Uterus (tissue), 3 donors: ENCODE measurements at regions not wholly inside any gene's neighbourhood (a gene's known extent, or its start where the extent isn't known, plus 50 kb on each side); places are given as distances from the start of the nearest gene placed in this dataset.

Source experiments
- DNase-seq, 2 donors: peaks; one replicate each; pipeline ENCODE4 v3.0.0-alpha.2; 2019 to 2020
- H3K27ac ChIP-seq, 2 donors: fragments of 200-600 bp; sonication (generic); 1 replicate in 1 of 2; 2 replicates in 1 of 2; pipeline ENCODE4 v1.5.1; 2016 to 2018
- H3K27me3 ChIP-seq, 2 donors: fragments of 200-600 bp; sonication (generic); one replicate each; pipeline ENCODE4 v1.5.1; 2018 to 2019; ENCODE audit warnings: control low read depth in 1 of 2
- H3K36me3 ChIP-seq, 2 donors: fragments of 200-600 bp; sonication (generic); one replicate each; pipeline ENCODE4 v1.5.1; 2019; ENCODE audit warnings: control low read depth in 1 of 2
- H3K4me1 ChIP-seq, 2 donors: fragments of 200-600 bp; sonication (generic); one replicate each; pipeline ENCODE4 v1.5.1; 2018 to 2019; ENCODE audit warnings: control low read depth in 1 of 2
- H3K4me3 ChIP-seq, 2 donors: fragments of 200-600 bp; sonication (generic); 1 replicate in 1 of 2; 2 replicates in 1 of 2; pipeline ENCODE4 v1.5.1; 2018 to 2019; ENCODE audit warnings: mild to moderate bottlenecking in 1 of 2
- H3K9me3 ChIP-seq, 2 donors: fragments of 200-600 bp; sonication (generic); one replicate each; pipeline ENCODE4 v1.5.1; 2019; ENCODE audit warnings: control low read depth in 1 of 2
- CTCF ChIP-seq, 4 experiments: fragments of 200-600 bp in 2 of 4; fragments of 450-650 bp in 2 of 4; sonication (generic) in 2 of 4; IDR thresholded peaks; one replicate each; pipeline ENCODE4 v1.5.1; 2016 to 2019; ENCODE audit warnings: antibody characterized with exemption in 4 of 4, mild to moderate bottlenecking in 2 of 4, moderate library complexity in 1 of 4
- POLR2A ChIP-seq, 2 donors: fragments of 450-650 bp; IDR thresholded peaks; one replicate each; pipeline ENCODE4 v1.6.1; 2016; ENCODE audit warnings: antibody characterized with exemption in 2 of 2, mild to moderate bottlenecking in 1 of 2, moderate library complexity in 1 of 2
- intact Hi-C: fragments of 100-400 bp; cut with DNase I; formaldehyde crosslinking; loops from one replicate; pipeline ENCODE4 v1.15.1; 2023; ENCODE audit warnings: low total_unique reads
- donor health status: DM: yes; HTN: yes; CAD: no.

DNA sequence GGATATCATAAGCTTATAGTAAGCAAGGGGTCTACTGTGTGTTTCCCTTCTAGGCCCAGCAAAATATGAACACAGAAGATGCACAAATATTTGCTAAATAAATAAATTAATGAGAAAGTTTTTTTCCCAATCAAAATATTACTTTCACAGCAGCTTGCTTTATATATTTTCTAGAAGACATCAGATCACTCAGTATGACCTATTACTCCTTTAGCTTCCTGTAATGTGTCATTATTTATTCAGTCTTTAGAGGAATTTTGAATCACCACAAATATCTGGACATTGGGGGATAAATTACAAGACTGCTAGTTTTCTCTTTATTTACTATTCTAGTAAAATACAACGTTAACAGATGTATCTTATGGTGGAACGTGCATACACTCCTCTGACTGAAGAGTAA is 765.8 kb upstream of the POM121L12 start:
- no peak overlapping the region for H3K27ac ChIP-seq
- H3K4me3 ChIP-seq = no peak overlapping the region
- H3K27me3 ChIP-seq = no peaks in the 10 kb centered on the region
- TF ChIP-seq POLR2A (IDR thresholded peaks at IDR 0.05) (no peak), CTCF (IDR thresholded peaks at IDR 0.05) (no peak)
- intact Hi-C loops = no loop called here
- no peaks in the 10 kb centered on the region for H3K4me1 ChIP-seq
- no peak for DNase-seq
- H3K36me3 ChIP-seq = no peaks in the 10 kb centered on the region
- no peaks in the 10 kb centered on the region for H3K9me3 ChIP-seq

- TF ChIP-seq POLR2A (IDR thresholded peaks at IDR 0.05) = no peak
- TF ChIP-seq CTCF (IDR thresholded peaks at IDR 0.05) = no peak
- Histone ChIP-seq H3K27ac (no peak overlapping the region), H3K36me3 (no peaks in the 10 kb centered on the region), H3K4me3 (no peak overlapping the region), H3K4me1 (no peaks in the 10 kb centered on the region), H3K9me3 (no peaks in the 10 kb centered on the region), H3K27me3 (no peaks in the 10 kb centered on the region)
- intact Hi-C loops = no loop called here
- no peak for DNase-seq
Measured at GRCh38 chr7:52261057-52261456, 774.4 kb upstream of the POM121L12 start.

DNA sequence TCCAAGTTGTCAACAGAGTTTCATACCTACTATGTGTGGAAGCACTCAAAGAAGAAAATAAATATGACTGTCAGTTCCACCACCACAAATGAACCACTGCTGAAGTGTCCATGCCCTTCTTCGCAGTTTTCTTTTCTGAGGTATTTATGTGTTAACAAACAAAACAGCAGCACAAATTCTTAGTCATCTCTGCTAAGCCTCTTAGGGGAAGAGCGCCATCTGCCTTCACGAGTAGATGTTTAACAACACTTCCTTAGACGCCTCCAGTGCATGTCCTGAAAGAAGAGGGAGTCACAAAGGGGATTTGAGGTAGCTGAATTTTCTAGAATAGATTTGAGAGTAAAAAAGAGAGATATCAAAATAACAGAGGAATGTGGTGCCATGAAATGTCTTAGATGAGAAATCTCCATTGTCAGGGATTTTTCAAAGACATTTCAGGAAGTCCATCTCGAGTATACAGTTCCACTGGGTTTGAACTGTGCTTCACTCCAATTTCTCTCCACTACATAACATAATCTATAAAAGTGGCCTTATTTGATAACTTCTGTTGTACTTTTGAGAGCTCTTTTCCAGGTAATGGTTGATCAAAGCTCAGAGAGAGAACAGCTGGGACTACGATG is 775.3 kb upstream of the POM121L12 start:
- H3K36me3 ChIP-seq = no peaks in the 10 kb centered on the region
- no peak for DNase-seq
- no peaks in the 10 kb centered on the region for H3K9me3 ChIP-seq
- intact Hi-C loops = no loop called here
- H3K4me1 ChIP-seq = no peaks in the 10 kb centered on the region
- no peak overlapping the region for H3K4me3 ChIP-seq
- TF ChIP-seq POLR2A (IDR thresholded peaks at IDR 0.05) (no peak), CTCF (IDR thresholded peaks at IDR 0.05) (no peak)
- H3K27me3 ChIP-seq = no peaks in the 10 kb centered on the region
- no peak overlapping the region for H3K27ac ChIP-seq

DNA sequence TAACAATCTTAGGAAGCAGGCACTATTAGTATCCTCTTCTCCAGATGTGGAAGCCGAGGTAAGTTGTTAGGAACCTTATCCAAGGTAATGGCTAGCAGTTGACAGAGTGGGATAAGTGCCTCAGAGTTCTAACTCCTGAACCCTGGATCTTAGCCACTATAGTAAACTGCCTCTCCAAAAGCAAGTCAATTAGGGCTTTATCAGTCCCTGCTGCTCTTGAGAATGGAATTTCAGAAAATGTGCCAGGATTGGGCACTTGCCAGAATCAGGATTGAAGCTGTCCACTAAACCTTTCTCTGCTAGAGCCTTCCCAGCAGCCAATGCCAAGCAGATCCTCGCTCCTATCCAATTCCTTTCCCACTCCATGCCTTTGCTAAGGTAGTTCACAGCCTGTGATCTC is 777.5 kb upstream of the POM121L12 start:
- DNase-seq = no peak
- TF ChIP-seq CTCF (IDR thresholded peaks at IDR 0.05) = no peak
- TF ChIP-seq POLR2A (IDR thresholded peaks at IDR 0.05) = no peak
- no peaks in the 10 kb centered on the region for H3K9me3 ChIP-seq

GRCh38 chr7:52254396-52255010 is 780.9 kb upstream of the POM121L12 start:
- no peak for TF ChIP-seq POLR2A (IDR thresholded peaks at IDR 0.05)
- TF ChIP-seq CTCF (IDR thresholded peaks at IDR 0.05) = no peak
- Histone ChIP-seq H3K4me3 (no peak overlapping the region), H3K36me3 (no peaks in the 10 kb centered on the region), H3K4me1 (no peaks in the 10 kb centered on the region), H3K27me3 (no peaks in the 10 kb centered on the region), H3K9me3 (no peaks in the 10 kb centered on the region), H3K27ac (no peak overlapping the region)
- intact Hi-C loops = no loop called here
- DNase-seq = no peak

More for the DNA sequence above, 777.5 kb upstream of the POM121L12 start:
- Histone ChIP-seq H3K27me3 (no peaks in the 10 kb centered on the region), H3K4me3 (no peak overlapping the region), H3K36me3 (no peaks in the 10 kb centered on the region), H3K27ac (no peak overlapping the region), H3K4me1 (no peaks in the 10 kb centered on the region)
- intact Hi-C loops = no loop called here
